ENCODE measurements at regions not wholly inside any gene's neighbourhood (a gene's known extent, or its start where the extent isn't known, plus 50 kb on each side); places are given as distances from the start of the nearest gene placed in this dataset.
"Not testable (repeated sequence)": the region's sequence is repeated elsewhere in the genome, so short reads cannot be mapped to it uniquely, and the experiment has no call there.

- 90 to 93% (median 92%) methylated on average over 1 of the region's 1 CpG for WGBS, 3 donors
- Histone ChIP-seq H3K4me1 (ENCODE audit: control insufficient read depth in 3 of 3, insufficient read depth in 2 of 3, low read depth in 1 of 3, low read length in 2 of 3) (no peaks in the 10 kb centered on the region), H3K9me3 (ENCODE audit: control insufficient read depth in 2 of 2, insufficient read depth in 1 of 2, low read depth in 1 of 2, low read length in 1 of 2) (no peaks in the 10 kb centered on the region), H3K27me3 (ENCODE audit: control insufficient read depth in 3 of 3, insufficient read depth in 3 of 3, low read length in 3 of 3) (no peaks in the 10 kb centered on the region), H3K27ac (ENCODE audit: low read depth in 1 of 3, low read length in 2 of 3) (no peak overlapping the region), H3K36me3 (ENCODE audit: control insufficient read depth in 3 of 3, insufficient read depth in 2 of 3, low read depth in 1 of 3, low read length in 3 of 3) (no peaks in the 10 kb centered on the region), H3K4me3 (ENCODE audit: low read depth in 1 of 3, low read length in 3 of 3) (no peak overlapping the region)
- DNase-seq (no peak), FAIRE-seq (no peak)
Observed at GRCh38 chr9:15059003-15059402, 148.8 kb upstream of the FREM1 start.

GRCh38 chr9:15058236-15058635 lies 148.0 kb upstream of the FREM1 start:
- Histone ChIP-seq H3K9me3 (ENCODE audit: control insufficient read depth in 2 of 2, insufficient read depth in 1 of 2, low read depth in 1 of 2, low read length in 1 of 2) (no peaks in the 10 kb centered on the region), H3K27me3 (ENCODE audit: control insufficient read depth in 3 of 3, insufficient read depth in 3 of 3, low read length in 3 of 3) (no peaks in the 10 kb centered on the region), H3K4me3 (ENCODE audit: low read depth in 1 of 3, low read length in 3 of 3) (no peak overlapping the region), H3K36me3 (ENCODE audit: control insufficient read depth in 3 of 3, insufficient read depth in 2 of 3, low read depth in 1 of 3, low read length in 3 of 3) (no peaks in the 10 kb centered on the region), H3K27ac (ENCODE audit: low read depth in 1 of 3, low read length in 2 of 3) (no peak overlapping the region), H3K4me1 (ENCODE audit: control insufficient read depth in 3 of 3, insufficient read depth in 2 of 3, low read depth in 1 of 3, low read length in 2 of 3) (no peaks in the 10 kb centered on the region)
- WGBS, 3 donors, result 28 to 42% (median 34%) methylated on average over 4 of the region's 4 CpGs
- FAIRE-seq, result no peak
- DNase-seq, result no peak

- whole genome bisulfite sequencing, 3 donors, result 52 to 66% (median 65%) methylated on average over 4 of the region's 4 CpGs
- not testable (repeated sequence) for H3K4me1 ChIP-seq (ENCODE audit: control insufficient read depth in 3 of 3, insufficient read depth in 2 of 3, low read depth in 1 of 3, low read length in 2 of 3); FAIRE-seq
Observed at GRCh38 chr9:15055284-15055683, 145.1 kb upstream of the FREM1 start.

GRCh38 chr9:15048772-15049171 lies 138.5 kb upstream of the FREM1 start:
- H3K4me1 ChIP-seq (ENCODE audit: control insufficient read depth in 3 of 3, insufficient read depth in 2 of 3, low read depth in 1 of 3, low read length in 2 of 3), result no peaks in the 10 kb centered on the region
- no peaks in the 10 kb centered on the region for H3K27me3 ChIP-seq (ENCODE audit: control insufficient read depth in 3 of 3, insufficient read depth in 3 of 3, low read length in 3 of 3)
- FAIRE-seq (no peak), DNase-seq (no peak)
- no peak overlapping the region for H3K27ac ChIP-seq (ENCODE audit: low read depth in 1 of 3, low read length in 2 of 3)
- 76 to 81% (median 76%) methylated on average over 1 of the region's 1 CpG for WGBS, 3 donors
- H3K9me3 ChIP-seq (ENCODE audit: control insufficient read depth in 2 of 2, insufficient read depth in 1 of 2, low read depth in 1 of 2, low read length in 1 of 2), result no peaks in the 10 kb centered on the region
- no peak overlapping the region for H3K4me3 ChIP-seq (ENCODE audit: low read depth in 1 of 3, low read length in 3 of 3)
- H3K36me3 ChIP-seq (ENCODE audit: control insufficient read depth in 3 of 3, insufficient read depth in 2 of 3, low read depth in 1 of 3, low read length in 3 of 3), result no peaks in the 10 kb centered on the region

More at GRCh38 chr9:15055284-15055683, 145.1 kb upstream of the FREM1 start:
- not testable (repeated sequence) for H3K27me3 ChIP-seq (ENCODE audit: control insufficient read depth in 3 of 3, insufficient read depth in 3 of 3, low read length in 3 of 3); DNase-seq; H3K9me3 ChIP-seq (ENCODE audit: control insufficient read depth in 2 of 2, insufficient read depth in 1 of 2, low read depth in 1 of 2, low read length in 1 of 2); H3K36me3 ChIP-seq (ENCODE audit: control insufficient read depth in 3 of 3, insufficient read depth in 2 of 3, low read depth in 1 of 3, low read length in 3 of 3); H3K4me3 ChIP-seq (ENCODE audit: low read depth in 1 of 3, low read length in 3 of 3); H3K27ac ChIP-seq (ENCODE audit: low read depth in 1 of 3, low read length in 2 of 3)

GRCh38 chr9:15047028-15047551 lies 136.9 kb upstream of the FREM1 start:
- Histone ChIP-seq H3K36me3 (ENCODE audit: control insufficient read depth in 3 of 3, insufficient read depth in 2 of 3, low read depth in 1 of 3, low read length in 3 of 3) (no peaks in the 10 kb centered on the region), H3K9me3 (ENCODE audit: control insufficient read depth in 2 of 2, insufficient read depth in 1 of 2, low read depth in 1 of 2, low read length in 1 of 2) (no peaks in the 10 kb centered on the region), H3K27ac (ENCODE audit: low read depth in 1 of 3, low read length in 2 of 3) (no peak overlapping the region), H3K27me3 (ENCODE audit: control insufficient read depth in 3 of 3, insufficient read depth in 3 of 3, low read length in 3 of 3) (no peaks in the 10 kb centered on the region), H3K4me3 (ENCODE audit: low read depth in 1 of 3, low read length in 3 of 3) (no peak overlapping the region), H3K4me1 (ENCODE audit: control insufficient read depth in 3 of 3, insufficient read depth in 2 of 3, low read depth in 1 of 3, low read length in 2 of 3) (no peaks in the 10 kb centered on the region)
- 88 to 89% (median 88%) methylated on average over 5 of the region's 5 CpGs for WGBS, 3 donors
- FAIRE-seq, result no peak
- no peak for DNase-seq

- no peaks in the 10 kb centered on the region for H3K36me3 ChIP-seq (ENCODE audit: control insufficient read depth in 3 of 3, insufficient read depth in 2 of 3, low read depth in 1 of 3, low read length in 3 of 3)
- 88 to 91% (median 90%) methylated on average over 4 of the region's 4 CpGs for WGBS, 3 donors
- FAIRE-seq (no peak), DNase-seq (no peak)
- H3K4me3 ChIP-seq (ENCODE audit: low read depth in 1 of 3, low read length in 3 of 3), result no peak overlapping the region
- H3K4me1 ChIP-seq (ENCODE audit: control insufficient read depth in 3 of 3, insufficient read depth in 2 of 3, low read depth in 1 of 3, low read length in 2 of 3), result no peaks in the 10 kb centered on the region
- no peaks in the 10 kb centered on the region for H3K27me3 ChIP-seq (ENCODE audit: control insufficient read depth in 3 of 3, insufficient read depth in 3 of 3, low read length in 3 of 3)
- H3K9me3 ChIP-seq (ENCODE audit: control insufficient read depth in 2 of 2, insufficient read depth in 1 of 2, low read depth in 1 of 2, low read length in 1 of 2), result no peaks in the 10 kb centered on the region
- H3K27ac ChIP-seq (ENCODE audit: low read depth in 1 of 3, low read length in 2 of 3), result no peak overlapping the region
Observed at GRCh38 chr9:15033316-15033715, 123.1 kb upstream of the FREM1 start.

- Histone ChIP-seq H3K4me1 (ENCODE audit: control insufficient read depth in 3 of 3, insufficient read depth in 2 of 3, low read depth in 1 of 3, low read length in 2 of 3) (no peaks in the 10 kb centered on the region), H3K4me3 (ENCODE audit: low read depth in 1 of 3, low read length in 3 of 3) (no peak overlapping the region), H3K27me3 (ENCODE audit: control insufficient read depth in 3 of 3, insufficient read depth in 3 of 3, low read length in 3 of 3) (no peaks in the 10 kb centered on the region), H3K9me3 (ENCODE audit: control insufficient read depth in 2 of 2, insufficient read depth in 1 of 2, low read depth in 1 of 2, low read length in 1 of 2) (no peaks in the 10 kb centered on the region), H3K27ac (ENCODE audit: low read depth in 1 of 3, low read length in 2 of 3) (no peak overlapping the region), H3K36me3 (ENCODE audit: control insufficient read depth in 3 of 3, insufficient read depth in 2 of 3, low read depth in 1 of 3, low read length in 3 of 3) (no peaks in the 10 kb centered on the region)
- FAIRE-seq, result no peak
- 92 to 100% (median 96%) methylated on average over 1 of the region's 1 CpG for WGBS, 3 donors
- DNase-seq, result no peak
Observed at GRCh38 chr9:15032860-15033259, 122.6 kb upstream of the FREM1 start.

- no peaks in the 10 kb centered on the region for H3K4me1 ChIP-seq (ENCODE audit: control insufficient read depth in 3 of 3, insufficient read depth in 2 of 3, low read depth in 1 of 3, low read length in 2 of 3)
- FAIRE-seq (no peak), DNase-seq (no peak)
- peaks cover 0 to 2% (median 0%) of the 10 kb centered on the region in 3 donors for H3K27me3 ChIP-seq (ENCODE audit: control insufficient read depth in 3 of 3, insufficient read depth in 3 of 3, low read length in 3 of 3)
- peaks cover 0 to 4% of the 10 kb centered on the region in 2 donors for H3K9me3 ChIP-seq (ENCODE audit: control insufficient read depth in 2 of 2, insufficient read depth in 1 of 2, low read depth in 1 of 2, low read length in 1 of 2)
- H3K27ac ChIP-seq (ENCODE audit: low read depth in 1 of 3, low read length in 2 of 3), result no peak overlapping the region
- 65 to 93% (median 83%) methylated on average over 1 of the region's 1 CpG for WGBS, 3 donors
- no peak overlapping the region for H3K4me3 ChIP-seq (ENCODE audit: low read depth in 1 of 3, low read length in 3 of 3)
- no peaks in the 10 kb centered on the region for H3K36me3 ChIP-seq (ENCODE audit: control insufficient read depth in 3 of 3, insufficient read depth in 2 of 3, low read depth in 1 of 3, low read length in 3 of 3)
Observed at GRCh38 chr9:15021146-15021545, 110.9 kb upstream of the FREM1 start.

- H3K27me3 ChIP-seq (ENCODE audit: control insufficient read depth in 3 of 3, insufficient read depth in 3 of 3, low read length in 3 of 3), result no peaks in the 10 kb centered on the region
- no peak overlapping the region for H3K27ac ChIP-seq (ENCODE audit: low read depth in 1 of 3, low read length in 2 of 3)
- FAIRE-seq (no peak), DNase-seq (peak; percentile 30 to 65)
- no peaks in the 10 kb centered on the region for H3K9me3 ChIP-seq (ENCODE audit: control insufficient read depth in 2 of 2, insufficient read depth in 1 of 2, low read depth in 1 of 2, low read length in 1 of 2)
- no peaks in the 10 kb centered on the region for H3K36me3 ChIP-seq (ENCODE audit: control insufficient read depth in 3 of 3, insufficient read depth in 2 of 3, low read depth in 1 of 3, low read length in 3 of 3)
- H3K4me3 ChIP-seq (ENCODE audit: low read depth in 1 of 3, low read length in 3 of 3), result no peak overlapping the region
- H3K4me1 ChIP-seq (ENCODE audit: control insufficient read depth in 3 of 3, insufficient read depth in 2 of 3, low read depth in 1 of 3, low read length in 2 of 3), result no peaks in the 10 kb centered on the region
- 46 to 82% (median 74%) methylated on average over 6 of the region's 6 CpGs for WGBS, 3 donors
Observed at GRCh38 chr9:15018096-15018637, 107.9 kb upstream of the FREM1 start.

Data from small intestine (tissue), 7 donors.